Activated T-cell treated with anti-CD3 and anti-CD28 coated beads, Interleukin-2, amount 50 U/mL, for 48 hours (primary cell): ENCODE measurements at regions not wholly inside any gene's neighbourhood (a gene's known extent, or its start where the extent isn't known, plus 50 kb on each side); places are given as distances from the start of the nearest gene placed in this dataset.
"Not testable (repeated sequence)": the region's sequence is repeated elsewhere in the genome, so short reads cannot be mapped to it uniquely, and the experiment has no call there.

Experiments
- DNase-seq, 2 experiments: peaks; one replicate each; pipeline ENCODE4 v3.0.0-alpha.2; 2020

GRCh38 chr2:52074130-52074719 is 1042.3 kb upstream of the NRXN1 start:
- DNase-seq, result no peak

DNA sequence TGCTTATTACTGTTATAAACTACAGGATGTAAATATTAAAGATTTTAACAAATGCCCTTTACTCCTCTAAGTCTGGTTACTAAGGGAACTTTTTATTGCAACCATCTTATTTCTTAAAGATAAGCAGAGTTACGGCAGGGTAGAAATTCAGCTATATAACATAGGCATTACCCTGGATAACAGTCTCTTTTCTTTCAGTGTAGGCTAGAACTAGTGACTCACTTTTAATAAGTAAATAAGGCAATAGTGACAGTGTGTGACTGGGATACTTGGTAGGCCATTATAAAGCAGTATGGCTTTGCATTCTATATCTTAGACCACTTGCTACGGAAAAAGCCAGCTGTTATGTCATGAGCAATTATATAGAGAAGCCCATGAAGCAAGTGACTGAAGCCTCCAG is 1041.0 kb upstream of the NRXN1 start:
- DNase-seq, result no peak

- DNase-seq, result no peak
Observed at GRCh38 chr2:52070665-52071064, 1038.7 kb upstream of the NRXN1 start.

DNA sequence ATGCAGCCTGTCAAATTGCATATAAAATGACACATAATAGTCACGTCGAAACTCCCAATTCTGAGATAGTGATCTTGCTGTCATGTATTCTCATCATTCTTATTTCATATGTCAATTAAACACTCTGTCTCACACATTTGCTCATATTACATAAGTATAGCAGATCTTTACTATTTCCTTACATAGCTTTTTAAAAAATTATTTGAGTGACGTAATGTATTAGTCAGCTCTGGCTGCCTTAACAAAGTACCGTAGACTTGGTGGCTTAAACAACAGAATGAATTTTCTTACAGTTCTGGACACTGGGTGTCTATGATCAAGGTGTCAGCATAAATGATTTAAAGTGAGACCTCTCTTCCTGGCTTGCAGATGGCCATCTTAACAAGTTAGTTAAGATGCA is 1032.3 kb upstream of the NRXN1 start:
- DNase-seq, result no peak

DNA sequence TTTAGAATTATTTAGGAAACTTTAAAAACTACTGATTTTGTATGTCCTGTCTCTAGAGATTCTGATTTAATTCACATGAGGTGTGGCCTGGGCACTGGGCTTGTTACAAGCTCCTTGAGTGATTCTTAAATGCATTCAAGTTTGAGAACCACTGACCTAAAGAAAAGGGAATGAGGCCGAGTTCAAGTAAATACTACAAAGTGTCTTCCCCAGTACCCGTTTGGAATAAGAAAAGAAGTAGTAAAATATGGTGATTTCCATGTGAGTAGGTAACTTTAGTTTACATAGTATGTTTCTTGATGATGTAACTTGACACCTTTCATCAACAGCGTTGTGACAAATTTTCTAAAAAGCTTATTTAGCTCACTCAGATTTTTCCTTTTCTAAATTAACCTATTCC is 1022.9 kb upstream of the NRXN1 start:
- no peak for DNase-seq

DNA sequence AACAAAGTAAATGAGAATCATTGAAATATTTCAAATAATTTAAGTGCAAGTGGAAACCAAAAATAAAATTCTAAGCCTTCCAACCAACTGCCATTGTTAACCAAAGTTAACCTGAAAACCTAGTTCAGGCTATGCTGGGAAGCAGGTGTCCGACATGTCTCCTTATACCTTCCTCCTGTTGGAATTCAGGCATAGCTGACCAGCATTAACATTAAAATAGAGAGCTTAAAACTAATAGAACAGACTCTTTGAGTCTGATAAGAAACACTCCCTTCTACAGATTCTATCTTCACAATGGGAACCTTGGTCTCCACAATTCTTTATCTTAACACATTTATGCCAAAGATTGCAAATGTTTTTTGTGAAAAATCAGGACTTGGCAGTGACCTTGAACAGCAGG is 1004.9 kb upstream of the NRXN1 start:
- no peak for DNase-seq

GRCh38 chr2:52036024-52036423 is 1004.1 kb upstream of the NRXN1 start:
- DNase-seq, result no peak

GRCh38 chr2:52035391-52035790 is 1003.5 kb upstream of the NRXN1 start:
- DNase-seq, result no peak

DNA sequence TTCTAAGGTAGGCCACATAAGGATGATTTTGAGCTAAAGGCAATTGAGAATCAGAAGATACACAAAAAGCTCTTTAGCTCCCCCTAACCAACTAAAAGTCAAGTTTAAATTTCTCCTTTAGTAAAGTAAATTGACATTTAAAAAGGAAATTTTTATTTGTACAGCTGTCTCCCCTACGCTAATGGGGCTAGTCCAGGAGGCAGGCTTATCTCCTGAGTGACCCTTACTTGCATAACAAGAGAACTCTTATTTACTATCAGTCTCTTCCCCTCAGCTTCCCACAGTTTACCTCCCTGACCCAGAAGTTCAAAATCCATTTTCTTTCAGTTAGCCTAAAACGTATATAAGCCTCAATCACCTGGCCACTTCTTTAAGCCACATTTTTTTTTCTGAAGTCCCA is 1002.8 kb upstream of the NRXN1 start:
- DNase-seq, result no peak

DNA sequence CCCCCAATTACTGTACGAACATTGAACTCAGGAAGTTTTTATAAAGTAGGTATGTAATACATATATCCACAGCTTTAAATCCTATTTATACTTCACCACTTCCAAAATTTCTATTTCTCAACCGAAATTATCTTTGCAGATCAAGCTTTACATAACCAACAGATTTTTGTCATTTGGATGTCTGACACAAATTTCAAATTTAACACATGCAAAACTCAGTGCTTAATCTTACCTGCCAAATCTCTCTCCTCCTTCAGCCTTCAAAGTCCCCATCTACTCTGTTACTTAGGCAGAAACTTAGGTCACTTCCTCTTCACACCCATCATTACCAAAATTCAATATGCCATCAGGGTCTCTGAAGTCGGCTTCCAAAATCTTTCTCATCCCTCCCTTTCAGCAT is 990.1 kb upstream of the NRXN1 start:
- DNase-seq, result no peak

DNA sequence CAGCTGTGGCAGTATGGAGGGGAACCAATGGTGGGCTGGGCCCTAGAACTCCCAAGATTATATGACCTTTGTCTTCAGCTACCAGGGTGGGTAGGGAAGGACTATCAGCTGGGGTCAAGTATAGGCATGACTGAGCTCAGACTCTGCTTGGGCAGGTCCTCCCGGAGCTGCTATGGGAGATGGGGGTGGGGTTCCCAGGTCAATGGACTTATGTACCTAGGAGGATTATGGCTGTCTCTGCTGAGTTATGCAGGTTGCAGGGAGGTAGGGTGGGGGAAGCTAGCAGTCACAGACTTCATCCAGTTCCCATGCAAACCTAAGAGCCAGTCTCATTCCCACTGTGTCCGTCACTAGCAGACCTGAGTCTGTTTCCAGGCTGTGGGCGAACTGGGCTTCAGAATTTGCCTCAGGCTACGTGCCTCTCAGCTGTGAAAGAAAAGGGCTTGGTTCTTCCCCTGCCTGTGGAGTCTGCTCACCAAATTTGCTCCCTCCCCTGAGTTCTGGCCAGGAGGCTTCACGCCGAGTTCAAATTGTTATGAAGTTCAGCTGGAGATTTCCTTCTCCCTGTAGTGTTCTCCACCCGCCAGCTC is 985.8 kb upstream of the NRXN1 start:
- DNase-seq, result no peak

DNA sequence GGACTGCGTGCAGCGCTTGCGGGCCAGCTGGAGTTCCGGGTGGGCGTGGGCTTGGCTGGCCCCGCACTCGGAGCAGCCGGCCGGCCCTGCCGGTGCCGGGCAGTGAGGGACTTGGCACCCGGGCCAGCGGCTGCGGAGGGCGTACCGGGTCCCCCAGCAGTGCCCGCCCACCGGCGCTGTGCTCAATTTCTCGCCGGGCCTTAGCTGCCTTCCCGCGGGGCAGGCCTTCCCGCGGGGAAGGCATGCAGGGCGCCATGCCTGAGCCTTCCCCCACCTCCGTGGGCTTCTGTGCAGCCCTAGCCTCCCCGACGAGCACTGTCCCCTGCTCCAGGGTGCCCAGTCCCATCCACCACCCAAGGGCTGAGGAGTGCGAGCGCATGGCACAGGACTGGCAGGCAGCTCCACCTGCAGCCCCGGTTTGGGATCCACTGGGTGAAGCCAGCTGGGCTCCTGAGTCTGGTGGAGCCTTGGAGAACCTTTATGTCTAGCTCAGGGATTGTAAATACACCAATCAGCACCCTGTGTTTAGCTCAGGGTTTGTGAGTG is 975.0 kb upstream of the NRXN1 start:
- not testable (repeated sequence) for DNase-seq

DNA sequence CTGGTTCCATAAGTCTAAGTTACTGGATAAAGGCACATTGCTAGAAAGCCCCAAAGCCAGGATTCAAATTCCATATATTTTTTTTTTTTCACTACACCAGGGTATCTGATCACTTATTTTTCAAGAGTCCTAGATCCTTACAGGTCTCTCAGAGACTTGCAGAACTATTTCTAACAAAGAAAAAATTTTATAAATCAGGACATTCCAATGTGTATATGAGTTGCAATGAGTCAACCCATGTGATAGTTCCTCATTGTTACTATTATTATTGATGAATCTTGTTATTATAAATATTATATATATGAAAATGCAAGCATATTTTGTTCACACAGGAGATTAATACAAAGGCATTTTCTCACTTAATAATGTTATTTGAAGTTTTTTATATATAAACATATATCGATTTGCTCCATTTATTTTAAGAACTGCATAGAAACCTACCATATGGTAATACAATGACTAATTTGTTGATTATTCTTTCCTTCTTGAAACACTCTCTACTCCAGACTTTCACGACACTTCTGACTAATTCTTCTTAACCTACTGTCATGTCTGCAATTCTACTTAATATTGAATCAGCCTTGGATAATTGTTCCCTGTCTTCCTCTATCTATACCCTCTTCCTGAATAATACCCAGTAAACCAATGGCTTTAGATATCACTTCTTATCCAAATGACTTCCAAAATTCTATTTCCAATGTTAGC is 968.4 kb upstream of the NRXN1 start:
- no peak for DNase-seq

DNA sequence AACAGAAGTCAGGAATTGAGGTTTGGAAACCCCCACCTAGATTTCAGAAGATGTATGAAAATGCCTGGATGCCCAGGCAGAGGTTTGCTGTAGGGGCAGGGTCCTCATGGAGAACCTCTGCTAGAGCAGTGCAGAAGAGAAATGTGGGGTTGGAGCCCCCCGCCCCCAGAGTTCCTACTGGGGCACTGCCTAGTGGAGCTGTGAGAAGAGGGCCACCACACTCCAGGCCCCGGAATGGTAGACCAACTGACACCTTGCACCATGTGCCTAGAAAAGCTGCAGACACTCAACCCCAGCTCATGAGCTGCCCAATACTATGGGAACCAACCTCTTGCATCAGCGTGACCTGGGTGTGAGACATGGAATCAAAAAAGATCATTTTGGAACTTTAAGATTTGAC is 967.0 kb upstream of the NRXN1 start:
- DNase-seq, result no peak

DNA sequence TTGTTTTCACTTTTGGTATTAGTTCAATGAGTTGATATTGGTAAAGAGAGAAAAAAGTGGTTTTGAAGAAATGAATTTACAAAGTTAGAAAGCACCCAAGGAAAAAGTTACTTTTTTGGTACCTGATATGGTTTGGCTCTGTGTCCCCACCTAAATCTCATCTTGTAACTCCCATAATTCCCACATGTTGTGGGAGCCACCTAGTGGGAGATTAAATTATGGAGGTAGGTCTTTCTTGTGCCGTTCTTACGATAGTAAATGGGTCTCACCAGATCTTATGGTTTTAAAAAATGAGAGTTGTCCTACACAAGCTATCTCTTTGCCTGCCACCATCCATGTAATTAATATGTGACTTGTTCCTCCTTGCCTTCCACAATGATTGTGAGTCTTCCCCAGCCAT is 965.6 kb upstream of the NRXN1 start:
- DNase-seq, result no peak

DNA sequence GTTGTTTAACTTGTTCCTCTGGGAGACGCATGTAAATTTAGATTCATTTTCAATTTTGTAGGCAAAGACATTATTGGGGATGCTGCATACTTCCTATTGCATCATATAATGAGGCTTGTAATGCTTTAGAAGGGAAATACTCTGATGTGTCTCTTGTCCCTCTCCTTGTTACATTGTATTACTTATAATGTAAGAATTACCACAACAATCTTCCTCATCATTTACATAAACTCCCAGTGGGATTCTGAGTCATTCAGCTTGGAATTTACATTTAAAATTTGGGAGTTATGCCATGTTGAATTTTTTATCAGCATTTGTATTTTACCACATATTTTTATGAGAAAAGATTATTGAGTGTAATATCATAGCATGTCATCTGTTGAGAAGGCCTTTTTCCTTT is 963.4 kb upstream of the NRXN1 start:
- no peak for DNase-seq

- DNase-seq, result no peak
Observed at GRCh38 chr2:51994123-51994763, 962.3 kb upstream of the NRXN1 start.

DNA sequence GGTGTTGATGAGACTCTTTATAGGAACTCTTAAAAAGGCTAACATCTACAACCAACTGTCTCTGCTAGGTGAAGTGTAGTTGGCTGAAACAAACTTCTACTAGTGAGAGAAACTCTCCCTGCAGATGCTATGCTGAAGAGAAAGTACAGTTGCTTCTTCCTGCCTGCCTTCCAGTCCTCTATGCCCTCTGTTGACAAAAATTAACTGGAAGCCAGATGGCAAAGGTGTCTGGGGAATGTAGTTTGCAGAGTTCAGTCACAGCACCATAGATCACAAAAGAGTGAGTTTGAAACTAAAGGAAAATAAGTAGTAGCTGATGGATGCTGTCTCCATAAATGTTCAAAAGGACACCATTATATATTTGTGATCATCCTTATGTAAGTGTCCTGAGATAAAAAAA is 958.8 kb upstream of the NRXN1 start:
- no peak for DNase-seq

GRCh38 chr2:51986101-51986500 is 954.2 kb upstream of the NRXN1 start:
- DNase-seq, result no peak

GRCh38 chr2:51981783-51982182 is 949.9 kb upstream of the NRXN1 start:
- DNase-seq, result no peak

- DNase-seq, result no peak
Observed at GRCh38 chr2:51976623-51977022, 944.7 kb upstream of the NRXN1 start.

DNA sequence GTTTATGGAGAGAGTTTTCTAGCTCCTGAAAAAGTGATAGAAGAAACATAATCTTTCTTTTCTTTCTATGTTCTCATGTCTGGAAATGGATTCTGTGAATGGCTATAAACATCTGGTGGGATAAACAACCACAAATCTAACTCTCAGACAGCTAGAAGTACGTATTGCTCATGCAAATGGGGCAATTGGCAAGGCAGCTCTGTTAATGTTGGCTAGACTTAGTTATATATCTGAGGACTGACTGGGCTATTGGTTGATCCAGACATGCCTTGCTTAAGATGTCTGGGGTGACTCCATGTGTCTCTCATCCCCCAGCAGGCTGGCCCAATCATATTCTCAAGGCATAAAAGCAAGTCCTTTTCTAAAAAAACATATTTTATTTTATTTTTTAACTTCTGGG is 939.2 kb upstream of the NRXN1 start:
- no peak for DNase-seq

- DNase-seq, result no peak
Observed at GRCh38 chr2:51969347-51969746, 937.4 kb upstream of the NRXN1 start.

DNA sequence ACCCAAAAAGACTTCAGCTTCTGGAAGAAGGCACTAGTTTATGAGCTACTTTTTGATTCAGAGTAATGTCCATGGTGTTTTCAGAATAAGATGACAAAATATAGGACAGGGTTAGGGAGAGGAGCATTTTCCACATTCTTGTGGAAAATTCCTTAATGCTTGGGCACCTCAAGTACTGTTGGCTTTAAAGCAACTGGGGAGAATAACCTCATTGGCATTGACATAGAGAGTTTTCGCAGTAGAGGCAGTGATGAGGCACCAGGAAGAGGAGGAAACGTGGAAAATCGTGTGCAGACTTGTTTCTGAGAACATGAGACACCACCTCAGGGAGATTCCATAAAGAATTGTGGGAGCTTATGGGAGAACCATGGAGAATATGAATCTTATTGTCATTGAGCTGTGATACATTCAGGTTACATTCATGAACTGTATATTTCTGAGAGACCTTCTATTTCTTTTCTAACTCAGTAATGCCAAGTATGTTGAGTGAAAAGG is 929.0 kb upstream of the NRXN1 start:
- DNase-seq, result no peak
